Progenitor cell of endocrine pancreas (in vitro differentiated cells): ENCODE measurements at regions not wholly inside any gene's neighbourhood (a gene's known extent, or its start where the extent isn't known, plus 50 kb on each side); places are given as distances from the start of the nearest gene placed in this dataset.
A peak's percentile ranks its signal among the peaks of the same experiment; 100 is the strongest.

ENCODE experiments used
- DNase-seq: peaks from one replicate; pipeline ENCODE4 v3.0.0; 2021; ENCODE audit warnings: low spot score; ENCODE audit not compliant: unreplicated experiment
- H3K27ac Mint-ChIP-seq: 2 replicates; pipeline ENCODE4 v1.8.0; 2021; ENCODE audit warnings: mild to moderate bottlenecking, moderate library complexity, mixed read lengths
- H3K27me3 Mint-ChIP-seq: 2 replicates; pipeline ENCODE4 v1.8.0; 2021; ENCODE audit warnings: mixed read lengths
- H3K36me3 Mint-ChIP-seq: 2 replicates; pipeline ENCODE4 v1.8.0; 2022; ENCODE audit warnings: mixed read lengths; ENCODE audit not compliant: insufficient read depth
- H3K4me1 Mint-ChIP-seq: 2 replicates; pipeline ENCODE4 v1.8.0; 2021; ENCODE audit warnings: low read depth, mixed read lengths
- H3K4me3 Mint-ChIP-seq: 2 replicates; pipeline ENCODE4 v1.8.0; 2021; ENCODE audit warnings: low read depth, mild to moderate bottlenecking, moderate library complexity, mixed read lengths
- H3K9me3 Mint-ChIP-seq: 2 replicates; pipeline ENCODE4 v1.8.0; 2021; ENCODE audit warnings: low read depth, mixed read lengths
- TF ChIP-seq, protein P1 (sequence below): fragments of 200-600 bp; sonication (generic); IDR thresholded peaks from one replicate; pipeline ENCODE4 v1.5.0; 2021; ENCODE audit warnings: antibody characterized with exemption, mild to moderate bottlenecking; ENCODE audit not compliant: unreplicated experiment

DNA sequence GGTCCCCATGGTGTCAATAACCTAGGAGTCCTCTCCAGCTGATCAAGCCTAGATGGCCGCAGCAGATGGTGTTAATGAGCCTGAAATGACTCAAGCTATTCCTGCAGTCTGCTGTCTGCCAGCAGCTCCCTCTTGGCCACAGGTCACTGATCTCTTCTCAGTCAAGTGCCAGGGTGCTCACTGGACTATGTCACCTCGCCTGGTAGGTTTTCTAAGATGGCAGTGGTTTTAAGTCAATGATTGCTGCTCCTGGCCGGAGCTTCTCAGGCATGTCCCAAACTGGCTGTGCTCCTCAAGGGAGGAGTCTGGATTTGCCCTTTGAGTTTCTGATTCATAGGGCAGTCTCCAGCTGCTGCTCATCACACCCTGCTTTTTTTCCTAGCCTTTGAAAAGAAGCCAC lies 58.6 kb upstream of the SHISA6 start:
- Mint-ChIP-seq H3K27ac (no peak overlapping the region), H3K4me3 (no peak overlapping the region), H3K27me3 (no peaks in the 10 kb centered on the region), H3K36me3 (no peaks in the 10 kb centered on the region), H3K9me3 (no peaks in the 10 kb centered on the region), H3K4me1 (peaks cover 7% of the 10 kb centered on the region)
- DNase-seq = no peak
- TF ChIP-seq, protein P1, sequence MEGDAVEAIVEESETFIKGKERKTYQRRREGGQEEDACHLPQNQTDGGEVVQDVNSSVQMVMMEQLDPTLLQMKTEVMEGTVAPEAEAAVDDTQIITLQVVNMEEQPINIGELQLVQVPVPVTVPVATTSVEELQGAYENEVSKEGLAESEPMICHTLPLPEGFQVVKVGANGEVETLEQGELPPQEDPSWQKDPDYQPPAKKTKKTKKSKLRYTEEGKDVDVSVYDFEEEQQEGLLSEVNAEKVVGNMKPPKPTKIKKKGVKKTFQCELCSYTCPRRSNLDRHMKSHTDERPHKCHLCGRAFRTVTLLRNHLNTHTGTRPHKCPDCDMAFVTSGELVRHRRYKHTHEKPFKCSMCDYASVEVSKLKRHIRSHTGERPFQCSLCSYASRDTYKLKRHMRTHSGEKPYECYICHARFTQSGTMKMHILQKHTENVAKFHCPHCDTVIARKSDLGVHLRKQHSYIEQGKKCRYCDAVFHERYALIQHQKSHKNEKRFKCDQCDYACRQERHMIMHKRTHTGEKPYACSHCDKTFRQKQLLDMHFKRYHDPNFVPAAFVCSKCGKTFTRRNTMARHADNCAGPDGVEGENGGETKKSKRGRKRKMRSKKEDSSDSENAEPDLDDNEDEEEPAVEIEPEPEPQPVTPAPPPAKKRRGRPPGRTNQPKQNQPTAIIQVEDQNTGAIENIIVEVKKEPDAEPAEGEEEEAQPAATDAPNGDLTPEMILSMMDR = no peak

DNA sequence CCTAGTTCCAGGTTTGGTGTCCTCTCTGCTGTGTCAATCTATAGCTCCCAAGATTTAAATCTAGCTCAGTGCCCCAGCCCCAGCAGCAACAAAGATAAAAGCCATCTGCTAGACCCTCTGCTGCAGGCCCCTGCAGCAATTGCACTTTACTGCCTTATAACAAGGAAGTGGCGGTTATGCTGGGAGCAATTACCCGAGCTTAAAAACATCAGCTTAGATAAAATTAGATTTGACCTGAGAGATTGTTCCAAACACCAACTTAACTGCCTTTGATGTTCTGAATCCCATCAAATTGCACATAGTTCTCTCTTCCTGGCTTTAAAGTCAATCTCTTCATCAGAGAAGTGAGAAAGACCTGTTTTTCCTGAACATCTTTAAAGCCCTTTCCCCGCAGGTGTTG lies 62.4 kb upstream of the SHISA6 start:
- TF ChIP-seq, protein P1 = no peak
- Mint-ChIP-seq H3K27ac (no peak overlapping the region), H3K4me3 (no peak overlapping the region), H3K9me3 (no peaks in the 10 kb centered on the region), H3K4me1 (peaks cover 11% of the 10 kb centered on the region), H3K36me3 (no peaks in the 10 kb centered on the region), H3K27me3 (no peaks in the 10 kb centered on the region)
- no peak for DNase-seq

DNA sequence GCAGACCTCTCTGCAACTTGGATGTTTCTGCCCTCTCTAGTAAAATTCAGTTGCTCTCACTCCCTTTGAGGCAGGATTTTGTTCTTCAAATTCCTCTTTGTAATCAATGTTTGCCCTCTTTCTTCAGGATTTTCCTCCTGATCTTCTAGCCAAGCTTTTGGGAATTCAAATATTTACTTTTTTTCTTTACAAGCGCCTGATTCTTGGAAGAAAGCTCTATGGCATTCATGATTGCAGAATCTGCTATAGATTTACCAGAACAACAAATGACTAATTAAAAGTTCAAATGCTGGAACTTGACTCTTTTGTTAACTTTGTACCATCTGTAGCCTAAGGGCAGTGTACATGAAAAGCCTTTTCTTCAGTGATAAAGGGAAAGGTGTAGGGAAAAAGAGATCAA lies 63.7 kb upstream of the SHISA6 start:
- H3K4me1 Mint-ChIP-seq = peaks cover 11% of the 10 kb centered on the region
- peak overlapping the region; percentile 40 for H3K27ac Mint-ChIP-seq
- TF ChIP-seq, protein P1 = no peak
- DNase-seq = no peak
- H3K4me3 Mint-ChIP-seq = no peak overlapping the region
- H3K36me3 Mint-ChIP-seq = no peaks in the 10 kb centered on the region
- no peaks in the 10 kb centered on the region for H3K27me3 Mint-ChIP-seq
- H3K9me3 Mint-ChIP-seq = no peaks in the 10 kb centered on the region

DNA sequence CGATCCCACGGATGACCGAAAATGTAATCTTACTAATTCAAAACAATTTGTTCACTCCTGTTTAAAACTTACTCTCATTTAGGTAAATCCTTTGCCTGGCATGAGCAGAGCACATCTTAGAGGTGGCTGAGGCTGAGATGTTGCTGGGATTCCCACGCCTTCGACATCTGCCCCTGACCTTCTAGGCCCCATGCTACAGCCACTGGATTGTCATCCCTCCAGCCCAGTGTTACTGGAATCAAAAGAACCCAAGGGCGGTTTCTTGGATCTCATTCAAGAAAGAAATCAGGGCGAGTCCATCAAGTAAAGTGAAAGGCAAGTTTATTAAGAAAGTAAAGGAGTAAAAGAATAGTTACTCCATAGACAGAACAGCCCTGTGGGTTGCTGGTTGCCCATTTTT lies 64.5 kb upstream of the SHISA6 start:
- TF ChIP-seq, protein P1 = no peak
- H3K27me3 Mint-ChIP-seq = no peaks in the 10 kb centered on the region
- H3K27ac Mint-ChIP-seq = no peak overlapping the region
- no peak overlapping the region for H3K4me3 Mint-ChIP-seq
- no peaks in the 10 kb centered on the region for H3K9me3 Mint-ChIP-seq
- no peaks in the 10 kb centered on the region for H3K36me3 Mint-ChIP-seq
- no peak for DNase-seq
- peaks cover 13% of the 10 kb centered on the region for H3K4me1 Mint-ChIP-seq

DNA sequence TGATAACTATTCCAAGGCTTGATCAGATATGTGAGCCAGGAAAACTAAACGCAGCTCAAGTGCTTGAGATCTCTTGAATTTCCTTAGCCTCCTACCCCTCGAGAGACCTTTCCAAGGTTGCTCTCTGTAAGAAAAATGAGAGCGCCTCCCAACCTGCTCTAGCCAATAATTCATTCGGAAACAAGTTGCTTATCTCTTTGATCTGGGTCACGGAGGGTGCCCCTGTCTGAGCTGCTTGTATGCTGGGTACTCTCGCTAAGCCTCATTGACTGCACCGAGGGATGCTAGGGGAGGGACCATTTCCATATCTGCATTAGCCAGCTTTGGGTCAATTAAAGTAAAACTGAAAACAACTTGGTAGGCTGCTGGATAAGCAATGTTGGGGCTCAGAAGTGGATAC lies 70.1 kb upstream of the SHISA6 start:
- no peak for DNase-seq
- H3K4me1 Mint-ChIP-seq = peaks cover 2% of the 10 kb centered on the region
- H3K27ac Mint-ChIP-seq = no peak overlapping the region
- peaks cover 10% of the 10 kb centered on the region for H3K9me3 Mint-ChIP-seq
- H3K4me3 Mint-ChIP-seq = no peak overlapping the region
- H3K36me3 Mint-ChIP-seq = no peaks in the 10 kb centered on the region
- H3K27me3 Mint-ChIP-seq = peaks cover 15% of the 10 kb centered on the region
- TF ChIP-seq, protein P1 = no peak
